Osteocyte (in vitro differentiated cells): ENCODE measurements at regions not wholly inside any gene's neighbourhood (a gene's known extent, or its start where the extent isn't known, plus 50 kb on each side); places are given as distances from the start of the nearest gene placed in this dataset.

Source experiments
- DNase-seq: peaks from one replicate; pipeline ENCODE4 v3.0.0; 2021; ENCODE audit warnings: mixed read lengths; ENCODE audit not compliant: unreplicated experiment; ENCODE audit errors: extremely low spot score
- H3K27ac Mint-ChIP-seq: one replicate; pipeline ENCODE4 v1.8.0; 2021; ENCODE audit warnings: mild to moderate bottlenecking, mixed read lengths; ENCODE audit not compliant: unreplicated experiment
- H3K27me3 Mint-ChIP-seq: one replicate; pipeline ENCODE4 v1.8.0; 2021; ENCODE audit warnings: mixed read lengths; ENCODE audit not compliant: unreplicated experiment
- H3K36me3 Mint-ChIP-seq: one replicate; pipeline ENCODE4 v1.8.0; 2021; ENCODE audit warnings: mixed read lengths; ENCODE audit not compliant: unreplicated experiment
- H3K4me1 Mint-ChIP-seq: one replicate; pipeline ENCODE4 v1.8.0; 2021; ENCODE audit warnings: mixed read lengths; ENCODE audit not compliant: unreplicated experiment
- H3K4me3 Mint-ChIP-seq: one replicate; pipeline ENCODE4 v1.8.0; 2021; ENCODE audit warnings: mild to moderate bottlenecking, moderate library complexity, mixed read lengths; ENCODE audit not compliant: unreplicated experiment
- H3K9me3 Mint-ChIP-seq: one replicate; pipeline ENCODE4 v1.8.0; 2021; ENCODE audit warnings: mixed read lengths; ENCODE audit not compliant: unreplicated experiment
- TF ChIP-seq, protein P1 (sequence below): fragments of 200-600 bp; sonication (generic); IDR thresholded peaks from 2 replicates; pipeline ENCODE4 v1.5.0; 2021; ENCODE audit warnings: antibody characterized with exemption, mild to moderate bottlenecking, moderate library complexity

- Mint-ChIP-seq H3K36me3 (no peaks in the 10 kb centered on the region), H3K4me1 (no peaks in the 10 kb centered on the region), H3K27ac (no peak overlapping the region), H3K27me3 (no peaks in the 10 kb centered on the region), H3K4me3 (no peak overlapping the region), H3K9me3 (peaks cover 66% of the 10 kb centered on the region)
- no peak for DNase-seq
- TF ChIP-seq, protein P1, sequence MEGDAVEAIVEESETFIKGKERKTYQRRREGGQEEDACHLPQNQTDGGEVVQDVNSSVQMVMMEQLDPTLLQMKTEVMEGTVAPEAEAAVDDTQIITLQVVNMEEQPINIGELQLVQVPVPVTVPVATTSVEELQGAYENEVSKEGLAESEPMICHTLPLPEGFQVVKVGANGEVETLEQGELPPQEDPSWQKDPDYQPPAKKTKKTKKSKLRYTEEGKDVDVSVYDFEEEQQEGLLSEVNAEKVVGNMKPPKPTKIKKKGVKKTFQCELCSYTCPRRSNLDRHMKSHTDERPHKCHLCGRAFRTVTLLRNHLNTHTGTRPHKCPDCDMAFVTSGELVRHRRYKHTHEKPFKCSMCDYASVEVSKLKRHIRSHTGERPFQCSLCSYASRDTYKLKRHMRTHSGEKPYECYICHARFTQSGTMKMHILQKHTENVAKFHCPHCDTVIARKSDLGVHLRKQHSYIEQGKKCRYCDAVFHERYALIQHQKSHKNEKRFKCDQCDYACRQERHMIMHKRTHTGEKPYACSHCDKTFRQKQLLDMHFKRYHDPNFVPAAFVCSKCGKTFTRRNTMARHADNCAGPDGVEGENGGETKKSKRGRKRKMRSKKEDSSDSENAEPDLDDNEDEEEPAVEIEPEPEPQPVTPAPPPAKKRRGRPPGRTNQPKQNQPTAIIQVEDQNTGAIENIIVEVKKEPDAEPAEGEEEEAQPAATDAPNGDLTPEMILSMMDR: no peak
These were observed 52.5 kb upstream of the ZNF728 start for GRCh38 chr19:23055501-23055900.

GRCh38 chr19:23054456-23054855 is 51.5 kb upstream of the ZNF728 start:
- Mint-ChIP-seq H3K27me3 (no peaks in the 10 kb centered on the region), H3K27ac (no peak overlapping the region), H3K4me3 (no peak overlapping the region), H3K9me3 (peaks cover 61% of the 10 kb centered on the region), H3K36me3 (no peaks in the 10 kb centered on the region), H3K4me1 (no peaks in the 10 kb centered on the region)
- DNase-seq: no peak
- TF ChIP-seq, protein P1: no peak
